DND-41 (cell line): ENCODE measurements at regions not wholly inside any gene's neighbourhood (a gene's known extent, or its start where the extent isn't known, plus 50 kb on each side); places are given as distances from the start of the nearest gene placed in this dataset.

Experiments used
- ATAC-seq: fragments of 200-7000 bp; cut with Tn5 transposase; 3 replicates; pipeline ENCODE4 v1.9.1; 2021; ENCODE audit warnings: low read depth; ENCODE audit not compliant: insufficient read depth
- DNase-seq: peaks from one replicate; pipeline ENCODE4 v3.0.0-alpha.2; 2020
- H2AFZ ChIP-seq: 2 replicates; pipeline ENCODE4 v1.6.0; 2012; ENCODE audit warnings: low read depth, low read length
- H3K27ac ChIP-seq: 2 replicates; pipeline ENCODE4 v1.5.1; 2012; ENCODE audit warnings: low read length, inconsistent platforms
- H3K27me3 ChIP-seq: fragments of 200-600 bp; sonication (generic); 2 replicates; pipeline ENCODE4 v1.6.0; 2012; ENCODE audit warnings: low read length, mild to moderate bottlenecking, inconsistent platforms; ENCODE audit not compliant: insufficient read depth, poor library complexity
- H3K36me3 ChIP-seq: 2 replicates; pipeline ENCODE4 v1.5.1; 2012; ENCODE audit warnings: low read length, inconsistent platforms; ENCODE audit not compliant: insufficient read depth
- H3K4me1 ChIP-seq: 2 replicates; pipeline ENCODE4 v1.5.1; 2012; ENCODE audit warnings: mild to moderate bottlenecking, low read length; ENCODE audit not compliant: insufficient read depth
- H3K4me2 ChIP-seq: 2 replicates; pipeline ENCODE4 v1.6.0; 2012; ENCODE audit warnings: mild to moderate bottlenecking, moderate library complexity, low read length, inconsistent platforms; ENCODE audit not compliant: insufficient read depth
- H3K4me3 ChIP-seq, 2 experiments: fragments of 200-600 bp in 1 of 2; shearing (Covaris generic) in 1 of 2; 2 replicates each; pipeline ENCODE4 v1.5.1; 2012 to 2016; ENCODE audit warnings: inconsistent platforms in 2 of 2, low read length in 2 of 2, mild to moderate bottlenecking in 2 of 2, low read depth in 1 of 2, moderate library complexity in 1 of 2
- H3K79me2 ChIP-seq: 2 replicates; pipeline ENCODE4 v1.6.0; 2012; ENCODE audit warnings: low read length, inconsistent platforms; ENCODE audit not compliant: insufficient read depth
- H3K9ac ChIP-seq: 2 replicates; pipeline ENCODE4 v1.6.0; 2012; ENCODE audit warnings: low read depth, mild to moderate bottlenecking, inconsistent platforms, low read length, moderate library complexity
- H3K9me3 ChIP-seq: 2 replicates; pipeline ENCODE4 v1.5.1; 2012; ENCODE audit warnings: low read length, moderate library complexity, mild to moderate bottlenecking, inconsistent platforms; ENCODE audit not compliant: insufficient read depth, severe bottlenecking
- H4K20me1 ChIP-seq: 2 replicates; pipeline ENCODE4 v1.6.0; 2012; ENCODE audit warnings: low read length; ENCODE audit not compliant: insufficient read depth
- CTCF ChIP-seq: IDR thresholded peaks from 2 replicates; pipeline ENCODE4 v1.5.1; 2012; ENCODE audit warnings: borderline replicate concordance, low read length, moderate library complexity, mild to moderate bottlenecking; ENCODE audit not compliant: poor library complexity, severe bottlenecking; ENCODE audit errors: extremely low read depth
- EZH2 ChIP-seq: IDR thresholded peaks from 3 replicates; pipeline ENCODE4 v1.6.1; 2012; ENCODE audit warnings: borderline replicate concordance, low read depth, mild to moderate bottlenecking, moderate library complexity, low read length, inconsistent platforms; ENCODE audit not compliant: severe bottlenecking

- Histone ChIP-seq H3K79me2 (no peaks in the 10 kb centered on the region), H2AFZ (no peak overlapping the region), H3K36me3 (no peaks in the 10 kb centered on the region), H3K4me2 (no peak overlapping the region), H3K27me3 (no peaks in the 10 kb centered on the region), H3K27ac (no peak overlapping the region), H3K4me1 (no peaks in the 10 kb centered on the region), H3K9ac (no peak overlapping the region), H3K9me3 (no peaks in the 10 kb centered on the region), H4K20me1 (no peaks in the 10 kb centered on the region), H3K4me3 (no peak overlapping the region)
- ATAC-seq (no peak), DNase-seq (no peak)
- no peak for TF ChIP-seq CTCF
- no peak for TF ChIP-seq EZH2
Measured at GRCh38 chr10:64508029-64508661, 986.9 kb downstream of the REEP3 start.

GRCh38 chr10:64515970-64516699 is 994.9 kb downstream of the REEP3 start:
- Histone ChIP-seq H3K36me3 (no peaks in the 10 kb centered on the region), H3K27me3 (no peaks in the 10 kb centered on the region), H3K4me2 (no peak overlapping the region), H3K4me1 (no peaks in the 10 kb centered on the region), H3K9me3 (no peaks in the 10 kb centered on the region), H3K9ac (no peak overlapping the region), H4K20me1 (no peaks in the 10 kb centered on the region), H3K27ac (no peak overlapping the region), H3K4me3 (no peak overlapping the region), H2AFZ (no peak overlapping the region), H3K79me2 (no peaks in the 10 kb centered on the region)
- TF ChIP-seq CTCF (no peak), EZH2 (no peak)
- ATAC-seq: no peak
- DNase-seq: no peak

- Histone ChIP-seq H2AFZ (no peak overlapping the region), H3K4me3 (no peak overlapping the region), H3K4me1 (no peaks in the 10 kb centered on the region), H3K9ac (no peak overlapping the region), H3K36me3 (no peaks in the 10 kb centered on the region), H3K79me2 (no peaks in the 10 kb centered on the region), H3K4me2 (no peak overlapping the region), H4K20me1 (no peaks in the 10 kb centered on the region), H3K9me3 (no peaks in the 10 kb centered on the region), H3K27me3 (no peaks in the 10 kb centered on the region), H3K27ac (no peak overlapping the region)
- no peak for ATAC-seq
- DNase-seq: no peak
- TF ChIP-seq CTCF (no peak), EZH2 (no peak)
Measured at GRCh38 chr10:64518456-64518855, 997.3 kb downstream of the REEP3 start.
